Breast epithelium (tissue), 4 donors: ENCODE measurements at regions not wholly inside any gene's neighbourhood (a gene's known extent, or its start where the extent isn't known, plus 50 kb on each side); places are given as distances from the start of the nearest gene placed in this dataset.

ENCODE experiments used
- DNase-seq, 2 donors: peaks; one replicate each; pipeline ENCODE4 v3.0.0-alpha.2; 2019; ENCODE audit warnings: low spot score in 2 of 2
- H3K27ac ChIP-seq, 2 donors: fragments of 200-600 bp; sonication (generic) in 1 of 2; one replicate each; pipeline ENCODE4 v1.5.1; 2016 to 2019; ENCODE audit warnings: mild to moderate bottlenecking in 1 of 2
- H3K27me3 ChIP-seq, 2 donors: fragments of 200-600 bp; sonication (generic) in 1 of 2; one replicate each; pipeline versions ENCODE4 v1.5.1 to v1.6.0; 2017 to 2019; ENCODE audit warnings: control low read depth in 1 of 2, mild to moderate bottlenecking in 1 of 2
- H3K36me3 ChIP-seq: fragments of 200-600 bp; one replicate; pipeline ENCODE4 v1.5.1; 2019
- H3K4me1 ChIP-seq, 2 donors: fragments of 200-600 bp; sonication (generic); one replicate each; pipeline ENCODE4 v1.5.1; 2016 to 2019; ENCODE audit warnings: control low read depth in 1 of 2
- H3K4me3 ChIP-seq, 3 donors: fragments of 200-600 bp; sonication (generic); 1 replicate in 2 of 3; 2 replicates in 1 of 3; pipeline ENCODE4 v1.5.1; 2016 to 2019; ENCODE audit warnings: mild to moderate bottlenecking in 3 of 3, moderate library complexity in 2 of 3
- H3K9me3 ChIP-seq, 2 donors: fragments of 200-600 bp; sonication (generic) in 1 of 2; one replicate each; pipeline ENCODE4 v1.5.1; 2016 to 2019; ENCODE audit warnings: control low read depth in 1 of 2
- POLR2A ChIP-seq: fragments of 450-650 bp; IDR thresholded peaks from one replicate; pipeline ENCODE4 v1.6.1; 2016; ENCODE audit warnings: antibody characterized with exemption, mild to moderate bottlenecking, moderate library complexity
- POLR2AphosphoS5 ChIP-seq, 3 donors: sonication (generic); formaldehyde crosslinking; IDR thresholded peaks; one replicate each; pipeline ENCODE4 v1.6.1; 2017; ENCODE audit warnings: antibody characterized with exemption in 3 of 3
- intact Hi-C: fragments of 100-400 bp; cut with DNase I; formaldehyde crosslinking; loops from one replicate; pipeline ENCODE4 v1.15.1; 2023; ENCODE audit warnings: low total_unique reads
- TF ChIP-seq, protein P1 (sequence below), 3 donors: fragments of 450-650 bp; IDR thresholded peaks; one replicate each; pipeline ENCODE4 v1.5.1; 2016 to 2017; ENCODE audit warnings: antibody characterized with exemption in 3 of 3, mild to moderate bottlenecking in 3 of 3, moderate library complexity in 3 of 3

DNA sequence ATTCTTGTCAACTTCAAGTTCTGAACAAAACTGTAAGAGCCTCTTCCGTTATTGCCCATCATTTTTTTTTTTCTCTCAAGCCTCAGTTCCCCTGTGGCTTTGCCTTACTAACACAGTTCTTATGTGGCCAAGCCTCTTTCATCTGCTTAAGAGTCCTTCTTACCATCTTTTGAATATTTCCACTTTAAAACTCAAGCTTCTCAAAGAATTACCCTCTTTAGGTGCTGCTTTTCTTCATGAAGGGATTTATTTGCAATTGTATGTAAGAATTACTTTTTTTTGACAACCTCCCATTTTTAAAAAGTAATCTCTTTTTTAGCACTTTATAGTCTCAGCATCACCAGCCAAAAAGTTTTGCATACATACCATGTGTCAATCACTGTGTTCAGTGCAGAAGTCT lies 240.2 kb upstream of the RMST start:
- no peak for TF ChIP-seq POLR2AphosphoS5 (IDR thresholded peaks at IDR 0.05)
- no peaks in the 10 kb centered on the region for H3K27me3 ChIP-seq
- H3K4me3 ChIP-seq, result no peak overlapping the region
- no peaks in the 10 kb centered on the region for H3K36me3 ChIP-seq
- no peak for DNase-seq
- intact Hi-C loops, result no loop called here
- H3K9me3 ChIP-seq, result no peaks in the 10 kb centered on the region
- H3K4me1 ChIP-seq, result no peaks in the 10 kb centered on the region
- no peak overlapping the region for H3K27ac ChIP-seq

DNA sequence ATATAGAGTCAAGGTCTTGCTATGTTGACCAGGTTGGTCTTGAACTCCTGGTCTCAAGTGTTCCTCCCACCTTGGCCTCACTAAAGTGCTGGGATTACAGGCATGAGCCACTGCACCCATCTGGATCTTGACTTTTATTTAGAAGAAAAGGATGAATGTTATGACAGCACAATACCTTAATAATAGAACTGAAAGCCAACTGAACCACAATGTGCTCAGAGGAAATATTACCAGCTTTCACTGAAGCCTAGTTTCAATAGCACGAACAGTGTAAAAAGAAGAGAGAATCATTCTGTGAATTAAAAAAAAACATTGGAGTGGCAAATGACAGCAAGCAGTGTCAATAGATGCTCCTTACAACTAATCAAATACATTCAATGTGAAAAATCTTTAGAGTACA lies 239.2 kb upstream of the RMST start:
- Histone ChIP-seq H3K27ac (no peak overlapping the region), H3K4me3 (no peak overlapping the region), H3K4me1 (no peaks in the 10 kb centered on the region), H3K27me3 (no peaks in the 10 kb centered on the region), H3K9me3 (no peaks in the 10 kb centered on the region), H3K36me3 (no peaks in the 10 kb centered on the region)
- TF ChIP-seq POLR2AphosphoS5 (IDR thresholded peaks at IDR 0.05), result no peak
- TF ChIP-seq POLR2A, result no peak
- TF ChIP-seq, protein P1, sequence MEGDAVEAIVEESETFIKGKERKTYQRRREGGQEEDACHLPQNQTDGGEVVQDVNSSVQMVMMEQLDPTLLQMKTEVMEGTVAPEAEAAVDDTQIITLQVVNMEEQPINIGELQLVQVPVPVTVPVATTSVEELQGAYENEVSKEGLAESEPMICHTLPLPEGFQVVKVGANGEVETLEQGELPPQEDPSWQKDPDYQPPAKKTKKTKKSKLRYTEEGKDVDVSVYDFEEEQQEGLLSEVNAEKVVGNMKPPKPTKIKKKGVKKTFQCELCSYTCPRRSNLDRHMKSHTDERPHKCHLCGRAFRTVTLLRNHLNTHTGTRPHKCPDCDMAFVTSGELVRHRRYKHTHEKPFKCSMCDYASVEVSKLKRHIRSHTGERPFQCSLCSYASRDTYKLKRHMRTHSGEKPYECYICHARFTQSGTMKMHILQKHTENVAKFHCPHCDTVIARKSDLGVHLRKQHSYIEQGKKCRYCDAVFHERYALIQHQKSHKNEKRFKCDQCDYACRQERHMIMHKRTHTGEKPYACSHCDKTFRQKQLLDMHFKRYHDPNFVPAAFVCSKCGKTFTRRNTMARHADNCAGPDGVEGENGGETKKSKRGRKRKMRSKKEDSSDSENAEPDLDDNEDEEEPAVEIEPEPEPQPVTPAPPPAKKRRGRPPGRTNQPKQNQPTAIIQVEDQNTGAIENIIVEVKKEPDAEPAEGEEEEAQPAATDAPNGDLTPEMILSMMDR (IDR thresholded peaks at IDR 0.05), result no peak
- intact Hi-C loops, result no loop called here
- DNase-seq, result no peak

DNA sequence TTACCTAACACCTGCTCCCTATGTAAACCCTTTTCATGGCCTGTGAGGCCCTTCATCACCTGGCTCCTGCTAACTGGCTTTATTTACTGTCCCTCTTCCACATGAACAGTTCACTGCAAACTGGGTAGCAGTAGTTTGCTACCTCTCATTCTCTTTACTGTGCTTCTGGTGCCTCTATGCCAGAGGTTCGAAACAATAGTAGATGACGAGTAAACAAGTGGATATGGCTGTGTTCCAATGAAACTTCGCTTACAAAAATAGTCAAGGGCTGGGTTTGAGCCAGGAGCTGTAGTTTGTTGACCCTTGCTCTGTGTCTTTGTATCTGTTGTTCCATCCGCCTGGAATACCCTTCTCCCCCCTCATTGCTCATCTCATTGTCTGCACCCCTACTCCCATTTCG lies 233.6 kb upstream of the RMST start:
- TF ChIP-seq, protein P1 (IDR thresholded peaks at IDR 0.05), result no peak
- no peak for TF ChIP-seq POLR2A
- no peak for TF ChIP-seq POLR2AphosphoS5 (IDR thresholded peaks at IDR 0.05)
- Histone ChIP-seq H3K27ac (no peak overlapping the region), H3K9me3 (no peaks in the 10 kb centered on the region), H3K27me3 (no peaks in the 10 kb centered on the region), H3K4me1 (no peaks in the 10 kb centered on the region), H3K36me3 (no peaks in the 10 kb centered on the region), H3K4me3 (no peak overlapping the region)
- intact Hi-C loops, result no loop called here
- no peak for DNase-seq

DNA sequence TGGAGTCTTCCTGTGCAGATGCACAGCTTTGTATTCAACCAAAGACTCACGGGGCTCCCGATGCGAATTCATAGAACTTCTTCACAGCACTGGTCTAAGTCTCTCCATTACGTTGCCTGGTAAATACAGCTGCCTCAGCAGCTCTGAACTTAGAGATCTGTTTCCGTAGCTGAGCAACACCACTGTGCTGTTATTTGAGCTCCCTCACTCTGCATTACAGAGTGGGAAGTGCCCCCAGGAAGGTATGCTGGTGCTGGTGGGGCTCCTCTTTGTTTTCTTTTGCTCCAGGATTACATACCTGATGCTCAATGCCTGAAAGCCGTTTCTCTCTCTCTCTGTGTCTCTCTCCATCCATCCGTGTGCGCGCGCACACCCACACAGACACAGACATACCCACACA lies 227.5 kb upstream of the RMST start:
- intact Hi-C loops, result no loop called here
- Histone ChIP-seq H3K27ac (no peak overlapping the region), H3K9me3 (no peaks in the 10 kb centered on the region), H3K4me3 (no peak overlapping the region), H3K4me1 (no peaks in the 10 kb centered on the region), H3K36me3 (no peaks in the 10 kb centered on the region), H3K27me3 (no peaks in the 10 kb centered on the region)
- TF ChIP-seq POLR2AphosphoS5 (IDR thresholded peaks at IDR 0.05), result no peak
- no peak for DNase-seq

DNA sequence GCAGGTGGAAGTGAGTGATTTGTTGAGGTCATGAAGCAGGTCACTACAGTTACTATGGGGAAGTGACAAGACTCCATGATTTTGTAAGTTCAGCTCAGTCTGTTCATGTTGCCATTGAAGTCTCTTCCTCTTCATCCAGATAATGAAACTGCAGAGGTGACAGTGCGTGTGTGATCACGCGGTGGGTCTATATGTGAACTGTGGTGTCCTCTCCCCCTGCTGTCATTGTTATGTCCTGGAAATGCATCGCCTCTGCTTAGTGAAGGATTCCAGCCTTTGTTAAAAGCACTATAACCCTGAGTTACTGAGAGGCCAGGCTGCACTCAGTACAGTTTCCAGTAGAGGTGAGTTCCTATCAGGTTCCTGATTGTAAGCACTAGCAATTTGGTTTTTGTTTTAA lies 216.2 kb upstream of the RMST start:
- no peaks in the 10 kb centered on the region for H3K9me3 ChIP-seq
- no peaks in the 10 kb centered on the region for H3K36me3 ChIP-seq
- no peaks in the 10 kb centered on the region for H3K27me3 ChIP-seq
- H3K27ac ChIP-seq, result no peak overlapping the region
- H3K4me3 ChIP-seq, result no peak overlapping the region
- intact Hi-C loops, result no loop called here
- no peaks in the 10 kb centered on the region for H3K4me1 ChIP-seq
- TF ChIP-seq POLR2AphosphoS5 (IDR thresholded peaks at IDR 0.05) (no peak), POLR2A (no peak)
- no peak for DNase-seq

DNA sequence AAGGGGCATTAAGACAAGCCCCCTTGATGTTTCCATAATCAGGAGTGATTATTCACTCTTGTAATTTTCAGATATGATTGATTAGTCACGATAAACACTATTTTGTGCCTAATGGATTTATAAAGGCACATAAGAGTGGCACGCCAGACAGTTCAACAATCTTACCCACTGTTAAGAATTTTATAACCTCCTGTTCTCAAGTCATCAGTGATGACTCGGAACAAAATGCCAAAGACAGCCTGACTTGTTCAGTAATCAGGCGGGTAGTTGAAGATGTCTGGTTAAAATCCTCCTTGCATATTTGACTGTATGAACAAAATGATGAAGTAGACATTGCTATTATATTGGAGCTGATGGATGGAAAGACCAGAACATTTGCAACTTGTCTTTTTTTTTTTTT lies 212.1 kb upstream of the RMST start:
- no peak for TF ChIP-seq POLR2A
- no peak for TF ChIP-seq POLR2AphosphoS5 (IDR thresholded peaks at IDR 0.05)
- TF ChIP-seq, protein P1 (IDR thresholded peaks at IDR 0.05), result no peak
- no peak for DNase-seq
- intact Hi-C loops, result no loop called here

DNA sequence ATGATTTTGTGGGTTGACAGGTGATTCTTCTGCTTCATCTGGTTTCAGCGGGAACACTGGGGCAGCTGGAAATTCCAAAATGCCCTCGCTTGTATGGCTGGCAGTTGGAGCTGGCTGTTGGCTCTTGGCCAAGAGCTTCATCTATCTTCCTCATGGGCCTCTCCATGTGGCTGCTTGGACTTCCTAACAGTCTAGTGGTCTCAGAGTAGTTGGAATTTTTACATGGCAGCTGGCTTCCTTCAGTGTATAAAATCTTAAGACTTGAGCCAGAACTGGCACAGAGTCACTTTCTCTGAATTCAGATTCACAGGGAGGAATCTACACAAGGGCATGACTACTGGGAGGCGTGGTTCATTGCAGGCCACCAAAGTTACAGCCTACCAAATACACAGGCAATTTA lies 204.9 kb upstream of the RMST start:
- TF ChIP-seq POLR2A (no peak), POLR2AphosphoS5 (IDR thresholded peaks at IDR 0.05) (no peak)
- TF ChIP-seq, protein P1 (IDR thresholded peaks at IDR 0.05), result no peak
- intact Hi-C loops, result no loop called here
- Histone ChIP-seq H3K9me3 (no peaks in the 10 kb centered on the region), H3K4me1 (no peaks in the 10 kb centered on the region), H3K36me3 (no peaks in the 10 kb centered on the region), H3K27ac (no peak overlapping the region), H3K4me3 (no peak overlapping the region), H3K27me3 (no peaks in the 10 kb centered on the region)
- DNase-seq, result no peak

More for the DNA sequence above, 212.1 kb upstream of the RMST start:
- no peak overlapping the region for H3K27ac ChIP-seq
- no peaks in the 10 kb centered on the region for H3K9me3 ChIP-seq
- no peak overlapping the region for H3K4me3 ChIP-seq
- H3K36me3 ChIP-seq, result no peaks in the 10 kb centered on the region
- no peaks in the 10 kb centered on the region for H3K27me3 ChIP-seq
- no peaks in the 10 kb centered on the region for H3K4me1 ChIP-seq
